Neural progenitor cell (in vitro differentiated cells): ENCODE measurements at regions not wholly inside any gene's neighbourhood (a gene's known extent, or its start where the extent isn't known, plus 50 kb on each side); places are given as distances from the start of the nearest gene placed in this dataset.

ENCODE experiments used
- DNase-seq: peaks from one replicate; pipeline ENCODE4 v3.0.0-alpha.2; 2016; ENCODE audit warnings: low spot score
- H2AFZ ChIP-seq: fragments of 200-600 bp; sonication (generic); replicated peaks from 2 replicates; pipeline ENCODE4 v1.6.1; 2016; ENCODE audit warnings: antibody characterized with exemption
- H3F3A ChIP-seq: fragments of 200-600 bp; sonication (generic); 2 replicates; pipeline ENCODE4 v1.6.1; 2016; ENCODE audit warnings: antibody characterized with exemption, low read depth
- H3K27ac ChIP-seq: fragments of 200-600 bp; sonication (generic); 2 replicates; pipeline ENCODE4 v1.5.1; 2016; ENCODE audit warnings: mild to moderate bottlenecking
- H3K27me3 ChIP-seq: fragments of 200-600 bp; sonication (generic); 2 replicates; pipeline ENCODE4 v1.6.1; 2016; ENCODE audit warnings: mild to moderate bottlenecking, moderate library complexity
- H3K36me3 ChIP-seq: fragments of 200-600 bp; sonication (generic); 2 replicates; pipeline ENCODE4 v1.5.1; 2016
- H3K4me1 ChIP-seq: fragments of 200-600 bp; sonication (generic); 2 replicates; pipeline ENCODE4 v1.6.1; 2016; ENCODE audit warnings: mixed run types
- H3K4me2 ChIP-seq: fragments of 200-600 bp; sonication (generic); 2 replicates; pipeline ENCODE4 v1.6.1; 2016
- H3K4me3 ChIP-seq: fragments of 200-600 bp; sonication (generic); 2 replicates; pipeline ENCODE4 v1.5.1; 2016
- H3K79me2 ChIP-seq: fragments of 200-600 bp; sonication (generic); 2 replicates; pipeline ENCODE4 v1.6.1; 2016; ENCODE audit warnings: low read depth
- H3K9ac ChIP-seq: fragments of 200-600 bp; sonication (generic); 2 replicates; pipeline ENCODE4 v1.6.1; 2016
- H3K9me3 ChIP-seq: fragments of 200-600 bp; sonication (generic); 2 replicates; pipeline ENCODE4 v1.5.1; 2016; ENCODE audit warnings: low read depth
- H4K20me1 ChIP-seq: fragments of 200-600 bp; sonication (generic); 2 replicates; pipeline ENCODE4 v1.6.1; 2016; ENCODE audit warnings: low read depth
- H3K27ac Mint-ChIP-seq: 3 replicates; pipeline ENCODE4 v1.8.0; 2021; ENCODE audit warnings: mixed read lengths
- H3K27me3 Mint-ChIP-seq: 2 replicates; pipeline ENCODE4 v1.8.0; 2022; ENCODE audit warnings: low read depth, mild to moderate bottlenecking, inconsistent platforms, moderate library complexity, mixed read lengths; ENCODE audit not compliant: insufficient read depth
- H3K36me3 Mint-ChIP-seq: 3 replicates; pipeline ENCODE4 v1.8.0; 2021; ENCODE audit warnings: mixed read lengths
- H3K4me1 Mint-ChIP-seq: 3 replicates; pipeline ENCODE4 v1.8.0; 2021; ENCODE audit warnings: mixed read lengths
- H3K4me3 Mint-ChIP-seq: 3 replicates; pipeline ENCODE4 v1.8.0; 2021; ENCODE audit warnings: mild to moderate bottlenecking, moderate library complexity, mixed read lengths
- H3K9me3 Mint-ChIP-seq: 3 replicates; pipeline ENCODE4 v1.8.0; 2020; ENCODE audit warnings: mixed read lengths
- EZH2 ChIP-seq: fragments of 200-600 bp; sonication (generic); IDR thresholded peaks from 2 replicates; pipeline ENCODE4 v1.6.1; 2017; ENCODE audit warnings: antibody characterized with exemption, mild to moderate bottlenecking, moderate library complexity
- EZH2phosphoT487 ChIP-seq: fragments of 200-600 bp; sonication (generic); IDR thresholded peaks from 2 replicates; pipeline ENCODE4 v1.6.1; 2017; ENCODE audit warnings: antibody characterized with exemption
- TF ChIP-seq, protein P1 (sequence below): fragments of 200-600 bp; sonication (generic); IDR thresholded peaks from 2 replicates; pipeline ENCODE4 v1.5.1; 2017; ENCODE audit warnings: antibody characterized with exemption, mild to moderate bottlenecking

- Mint-ChIP-seq H3K27me3 (peaks cover 4% of the 10 kb centered on the region), H3K4me3 (peak overlapping the region; percentile 39), H3K36me3 (no peaks in the 10 kb centered on the region), H3K4me1 (peaks cover 77% of the 10 kb centered on the region), H3K27ac (peak overlapping the region; percentile 92), H3K9me3 (no peaks in the 10 kb centered on the region)
- DNase-seq: peak; percentile 80
- Histone ChIP-seq H3K4me1 (peaks cover 55% of the 10 kb centered on the region), H3F3A (peaks cover 32% of the 10 kb centered on the region), H3K27ac (peak overlapping the region; percentile 44), H3K27me3 (no peaks in the 10 kb centered on the region), H3K9me3 (no peaks in the 10 kb centered on the region), H3K36me3 (no peaks in the 10 kb centered on the region), H3K4me2 (peak overlapping the region; percentile 73), H4K20me1 (peaks cover 8% of the 10 kb centered on the region), H3K79me2 (no peaks in the 10 kb centered on the region), H3K9ac (no peak overlapping the region), H3K4me3 (peak overlapping the region; percentile 37), H2AFZ (peak overlapping the region; percentile 26)
- TF ChIP-seq EZH2 (no peak), EZH2phosphoT487 (no peak)
- TF ChIP-seq, protein P1, sequence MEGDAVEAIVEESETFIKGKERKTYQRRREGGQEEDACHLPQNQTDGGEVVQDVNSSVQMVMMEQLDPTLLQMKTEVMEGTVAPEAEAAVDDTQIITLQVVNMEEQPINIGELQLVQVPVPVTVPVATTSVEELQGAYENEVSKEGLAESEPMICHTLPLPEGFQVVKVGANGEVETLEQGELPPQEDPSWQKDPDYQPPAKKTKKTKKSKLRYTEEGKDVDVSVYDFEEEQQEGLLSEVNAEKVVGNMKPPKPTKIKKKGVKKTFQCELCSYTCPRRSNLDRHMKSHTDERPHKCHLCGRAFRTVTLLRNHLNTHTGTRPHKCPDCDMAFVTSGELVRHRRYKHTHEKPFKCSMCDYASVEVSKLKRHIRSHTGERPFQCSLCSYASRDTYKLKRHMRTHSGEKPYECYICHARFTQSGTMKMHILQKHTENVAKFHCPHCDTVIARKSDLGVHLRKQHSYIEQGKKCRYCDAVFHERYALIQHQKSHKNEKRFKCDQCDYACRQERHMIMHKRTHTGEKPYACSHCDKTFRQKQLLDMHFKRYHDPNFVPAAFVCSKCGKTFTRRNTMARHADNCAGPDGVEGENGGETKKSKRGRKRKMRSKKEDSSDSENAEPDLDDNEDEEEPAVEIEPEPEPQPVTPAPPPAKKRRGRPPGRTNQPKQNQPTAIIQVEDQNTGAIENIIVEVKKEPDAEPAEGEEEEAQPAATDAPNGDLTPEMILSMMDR: no peak
Measured at GRCh38 chr10:78177491-78178185, 144.0 kb downstream of the RPS24 start.

DNA sequence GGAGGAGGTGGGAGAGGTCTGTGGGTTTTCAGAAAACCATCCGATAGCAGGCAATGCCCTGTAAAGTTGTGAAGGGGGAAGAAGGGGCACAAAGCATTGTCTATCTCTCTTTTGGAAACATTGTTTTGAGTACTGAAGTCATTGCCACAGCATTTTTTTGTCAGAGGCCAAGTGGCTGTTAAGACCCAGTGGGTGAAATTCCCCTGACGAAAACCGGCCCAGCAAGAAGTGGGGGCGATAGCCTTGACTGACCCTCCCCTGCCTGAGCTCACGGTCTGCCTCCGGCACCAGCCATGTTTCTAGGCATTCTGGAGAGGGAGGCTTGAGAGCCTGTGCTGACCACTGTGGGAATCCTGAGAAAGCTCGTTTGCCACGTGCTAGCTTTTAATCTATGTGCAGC, 144.7 kb downstream of the RPS24 start:
- no peaks in the 10 kb centered on the region for H3K9me3 ChIP-seq
- H3K27me3 Mint-ChIP-seq: peaks cover 4% of the 10 kb centered on the region
- peak overlapping the region; percentile 92 for H3K27ac Mint-ChIP-seq
- H3K9me3 Mint-ChIP-seq: no peaks in the 10 kb centered on the region
- no peaks in the 10 kb centered on the region for H3K36me3 ChIP-seq
- peaks cover 32% of the 10 kb centered on the region for H3F3A ChIP-seq
- TF ChIP-seq EZH2 (no peak), EZH2phosphoT487 (no peak)
- TF ChIP-seq, protein P1: no peak
- H3K4me3 Mint-ChIP-seq: no peak overlapping the region
- no peak overlapping the region for H3K9ac ChIP-seq
- H3K4me2 ChIP-seq: peak overlapping the region; percentile 73
- H3K27ac ChIP-seq: no peak overlapping the region
- peaks cover 55% of the 10 kb centered on the region for H3K4me1 ChIP-seq
- H3K79me2 ChIP-seq: no peaks in the 10 kb centered on the region
- peak overlapping the region; percentile 37 for H3K4me3 ChIP-seq
- peaks cover 78% of the 10 kb centered on the region for H3K4me1 Mint-ChIP-seq
- no peak overlapping the region for H2AFZ ChIP-seq
- H3K36me3 Mint-ChIP-seq: no peaks in the 10 kb centered on the region
- no peaks in the 10 kb centered on the region for H3K27me3 ChIP-seq
- no peak for DNase-seq
- H4K20me1 ChIP-seq: peaks cover 8% of the 10 kb centered on the region

GRCh38 chr10:78178940-78179339, 145.3 kb downstream of the RPS24 start:
- no peaks in the 10 kb centered on the region for H3K79me2 ChIP-seq
- no peaks in the 10 kb centered on the region for H3K36me3 ChIP-seq
- H3K9me3 ChIP-seq: no peaks in the 10 kb centered on the region
- H4K20me1 ChIP-seq: peaks cover 8% of the 10 kb centered on the region
- peaks cover 55% of the 10 kb centered on the region for H3K4me1 ChIP-seq
- no peak overlapping the region for H2AFZ ChIP-seq
- no peak overlapping the region for H3K9ac ChIP-seq
- H3K4me3 Mint-ChIP-seq: no peak overlapping the region
- H3K27me3 ChIP-seq: no peaks in the 10 kb centered on the region
- H3K9me3 Mint-ChIP-seq: no peaks in the 10 kb centered on the region
- H3K4me3 ChIP-seq: no peak overlapping the region
- no peak overlapping the region for H3K27ac Mint-ChIP-seq
- H3K27me3 Mint-ChIP-seq: peaks cover 4% of the 10 kb centered on the region
- H3K27ac ChIP-seq: no peak overlapping the region
- peaks cover 76% of the 10 kb centered on the region for H3K4me1 Mint-ChIP-seq
- H3K4me2 ChIP-seq: peak overlapping the region; percentile 73
- no peaks in the 10 kb centered on the region for H3K36me3 Mint-ChIP-seq
- TF ChIP-seq EZH2phosphoT487 (no peak), EZH2 (no peak)
- TF ChIP-seq, protein P1: no peak
- no peak for DNase-seq
- peaks cover 32% of the 10 kb centered on the region for H3F3A ChIP-seq
